SIG-M5 treated with dmso at 0.1 percent for 504 hours (cell line): ENCODE measurements at regions not wholly inside any gene's neighbourhood (a gene's known extent, or its start where the extent isn't known, plus 50 kb on each side); places are given as distances from the start of the nearest gene placed in this dataset.

Experiments
- DNase-seq: peaks from one replicate; lab custom pipeline; 2025; ENCODE audit not compliant: unreplicated experiment; lab: John Stamatoyannopoulos, UW

DNA sequence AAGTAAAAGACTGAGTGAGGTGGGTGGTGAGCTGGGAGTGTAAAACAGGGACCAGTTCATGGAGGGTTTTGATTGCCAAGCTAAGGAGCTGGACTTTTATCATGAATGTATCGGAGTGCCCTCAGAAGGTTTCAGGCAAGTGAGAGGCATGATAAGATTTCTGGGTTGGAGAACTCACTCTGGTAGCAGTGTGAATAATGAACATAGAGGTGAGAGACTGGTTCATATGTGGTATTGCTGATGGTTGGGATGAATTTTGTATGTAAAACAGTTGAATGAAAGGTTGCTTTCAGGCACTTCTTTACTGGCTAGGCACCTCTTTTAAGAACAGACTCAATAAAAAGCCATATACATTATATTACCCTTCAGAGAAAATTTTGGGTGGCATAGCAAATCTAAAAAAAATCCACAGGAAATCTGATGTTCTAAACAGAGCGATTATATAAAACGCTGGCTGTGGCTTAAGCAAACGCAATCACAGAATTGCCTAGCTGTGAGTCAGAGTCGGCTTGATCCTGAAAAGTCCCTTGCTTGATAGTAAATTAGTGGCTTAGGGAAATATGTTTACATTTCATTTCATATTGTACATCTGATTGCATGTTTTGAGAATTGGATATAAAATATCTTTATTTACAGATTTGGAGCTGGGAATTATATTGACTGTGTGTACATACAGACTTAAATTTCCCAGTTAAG, 92.9 kb upstream of the HDAC9 start:
- DNase-seq, result no peak

GRCh38 chr7:18405726-18406125, 89.8 kb upstream of the HDAC9 start:
- no peak for DNase-seq

DNA sequence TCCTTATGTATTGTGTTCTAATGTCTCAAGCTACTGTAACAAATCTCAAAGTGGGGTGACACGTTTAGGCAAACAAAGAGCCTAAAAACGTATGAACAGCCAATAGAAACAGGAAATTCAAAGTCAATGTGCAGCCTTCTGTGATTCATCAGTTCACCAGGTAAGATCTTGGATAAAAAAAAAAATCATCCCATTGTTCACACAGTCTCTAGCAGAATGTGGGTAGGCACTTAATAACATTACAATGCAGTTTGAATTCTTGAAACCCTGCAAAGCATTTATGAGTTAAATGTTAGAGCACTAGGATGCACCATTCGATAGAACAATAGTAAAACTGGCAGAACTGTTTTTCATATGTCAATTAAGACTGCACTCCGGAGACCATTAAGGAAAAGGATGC, 88.2 kb upstream of the HDAC9 start:
- DNase-seq, result no peak

- no peak for DNase-seq
Observed at GRCh38 chr7:18408461-18408860, 87.1 kb upstream of the HDAC9 start.

- DNase-seq, result no peak
Observed at GRCh38 chr7:18408868-18409267, 86.7 kb upstream of the HDAC9 start.

GRCh38 chr7:18413447-18413846, 82.1 kb upstream of the HDAC9 start:
- DNase-seq, result no peak

DNA sequence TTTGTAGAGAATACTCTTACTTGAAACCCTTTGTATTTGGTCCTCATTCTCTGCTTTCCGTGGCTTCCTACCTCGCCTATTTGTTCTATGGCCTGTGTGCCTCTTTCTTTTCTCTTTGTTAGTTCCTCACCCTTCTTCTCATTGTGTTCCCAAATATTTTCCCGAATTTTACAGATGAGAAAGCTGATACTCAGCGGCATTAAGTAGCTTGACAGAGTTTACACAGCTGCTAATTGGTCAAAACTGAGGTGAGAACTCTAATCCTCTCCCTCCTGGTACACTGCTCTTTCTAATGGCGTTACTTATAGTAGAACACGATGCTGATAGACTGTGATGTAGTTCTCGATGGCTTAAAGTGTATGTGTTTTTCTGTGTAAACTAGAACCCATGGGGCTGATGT, 80.7 kb upstream of the HDAC9 start:
- DNase-seq, result no peak

GRCh38 chr7:18416988-18417387, 78.6 kb upstream of the HDAC9 start:
- no peak for DNase-seq

- no peak for DNase-seq
Observed at GRCh38 chr7:18419456-18419855, 76.1 kb upstream of the HDAC9 start.

DNA sequence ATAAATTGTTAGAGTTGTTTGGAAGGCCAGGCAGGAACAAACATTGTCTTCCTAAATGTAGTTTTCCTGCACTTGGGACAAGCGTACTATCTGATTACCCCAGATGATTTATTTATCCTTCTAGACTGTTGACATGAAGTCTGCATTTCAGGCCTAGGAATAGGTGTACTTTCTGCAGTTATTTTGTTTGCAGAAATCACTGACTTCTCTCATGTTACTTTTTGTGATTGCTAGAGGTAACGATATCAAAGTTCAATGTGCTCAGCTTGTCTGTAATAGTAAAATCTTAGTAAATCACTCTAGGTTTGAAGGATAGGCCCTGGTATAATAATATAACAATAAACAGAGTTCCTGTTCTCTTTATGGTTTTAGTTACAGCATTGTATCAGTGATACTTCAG, 75.4 kb upstream of the HDAC9 start:
- DNase-seq, result no peak

- no peak for DNase-seq
Observed at GRCh38 chr7:18420748-18421147, 74.8 kb upstream of the HDAC9 start.

- DNase-seq, result no peak
Observed at GRCh38 chr7:18421297-18422002, 74.1 kb upstream of the HDAC9 start.

DNA sequence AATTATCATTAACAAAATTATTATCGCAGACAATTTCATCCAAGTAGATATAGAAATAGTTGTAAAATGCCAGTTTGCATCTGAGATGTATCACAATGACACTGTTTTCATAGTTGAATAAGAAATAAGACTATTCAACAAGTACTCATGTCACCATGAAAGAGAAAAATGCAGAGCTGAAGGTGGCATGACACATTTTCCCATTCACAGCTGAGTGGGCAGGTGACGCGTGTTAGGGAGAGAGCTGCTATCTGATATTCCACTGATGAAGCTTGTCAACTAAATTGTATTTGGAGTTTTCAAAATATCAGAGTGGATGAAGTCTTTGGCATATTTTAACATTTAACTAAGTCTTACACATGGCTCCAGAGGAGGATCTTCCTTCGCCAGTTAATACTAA, 70.3 kb upstream of the HDAC9 start:
- no peak for DNase-seq

- no peak for DNase-seq
Observed at GRCh38 chr7:18425838-18426445, 69.6 kb upstream of the HDAC9 start.

GRCh38 chr7:18426564-18427226, 68.9 kb upstream of the HDAC9 start:
- DNase-seq, result no peak

- DNase-seq, result no peak
Observed at GRCh38 chr7:18429547-18429946, 66.0 kb upstream of the HDAC9 start.

DNA sequence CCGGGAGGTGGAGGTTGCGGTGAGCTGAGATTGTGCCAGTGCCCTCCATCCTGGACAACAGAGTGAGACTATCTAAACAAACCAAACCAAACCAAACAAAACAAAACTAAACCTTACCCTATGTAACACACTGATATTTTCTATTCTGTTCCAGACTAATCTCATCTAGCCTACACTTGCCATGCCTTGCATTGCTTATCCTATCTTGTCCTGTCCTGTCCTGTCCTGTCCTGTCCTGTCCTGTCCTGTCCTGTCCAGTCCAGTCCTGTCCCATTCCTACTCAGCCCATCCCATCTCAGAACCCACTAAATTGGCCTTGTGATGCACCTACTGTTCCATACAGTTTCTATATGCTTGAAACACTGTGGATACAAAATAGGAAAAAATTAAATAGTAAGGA, 64.7 kb upstream of the HDAC9 start:
- DNase-seq, result no peak

DNA sequence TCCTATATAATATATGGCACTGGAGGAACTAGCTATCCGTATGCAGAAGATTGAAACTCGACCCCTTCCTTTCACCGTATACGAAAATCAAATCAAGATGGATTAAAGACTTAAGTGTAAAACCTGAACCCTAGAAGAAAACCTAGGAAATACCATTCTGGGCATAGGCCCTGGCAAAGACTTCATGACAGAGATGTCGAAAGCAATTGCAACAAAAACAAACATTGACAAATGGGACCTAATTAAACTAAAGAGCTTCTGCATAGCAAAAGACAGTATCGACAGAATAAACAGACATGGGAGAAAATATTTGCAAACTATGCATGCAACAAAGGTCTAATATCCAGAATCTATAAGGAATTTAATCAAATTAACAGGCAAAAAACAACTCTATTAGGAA, 61.4 kb upstream of the HDAC9 start:
- DNase-seq, result no peak

DNA sequence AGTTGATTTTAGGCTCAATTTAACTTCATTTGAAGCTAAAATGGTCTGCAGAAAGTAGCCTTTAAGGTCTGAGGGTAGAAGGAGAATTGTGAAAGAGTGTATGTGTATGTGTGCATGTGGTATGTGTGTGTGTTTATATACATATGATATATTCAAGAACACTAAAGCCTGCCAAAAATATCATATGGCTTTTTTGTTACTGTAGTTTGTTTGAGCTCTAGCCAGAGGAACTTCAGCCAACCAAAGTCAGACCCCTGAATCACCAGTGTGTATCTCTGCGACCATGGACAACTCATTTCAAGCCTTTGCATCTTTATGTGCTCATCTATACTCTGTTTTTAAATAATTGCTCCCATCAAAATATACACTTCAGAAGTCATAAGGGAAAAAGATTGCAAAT, 58.4 kb upstream of the HDAC9 start:
- no peak for DNase-seq

- no peak for DNase-seq
Observed at GRCh38 chr7:18440934-18441333, 54.6 kb upstream of the HDAC9 start.

GRCh38 chr7:18444826-18445225, 50.7 kb upstream of the HDAC9 start:
- DNase-seq, result no peak

- DNase-seq, result no peak
Observed at GRCh38 chr7:18445483-18445882, 50.1 kb upstream of the HDAC9 start.
